ENCODE measurements at regions not wholly inside any gene's neighbourhood (a gene's known extent, or its start where the extent isn't known, plus 50 kb on each side); places are given as distances from the start of the nearest gene placed in this dataset.

DNA sequence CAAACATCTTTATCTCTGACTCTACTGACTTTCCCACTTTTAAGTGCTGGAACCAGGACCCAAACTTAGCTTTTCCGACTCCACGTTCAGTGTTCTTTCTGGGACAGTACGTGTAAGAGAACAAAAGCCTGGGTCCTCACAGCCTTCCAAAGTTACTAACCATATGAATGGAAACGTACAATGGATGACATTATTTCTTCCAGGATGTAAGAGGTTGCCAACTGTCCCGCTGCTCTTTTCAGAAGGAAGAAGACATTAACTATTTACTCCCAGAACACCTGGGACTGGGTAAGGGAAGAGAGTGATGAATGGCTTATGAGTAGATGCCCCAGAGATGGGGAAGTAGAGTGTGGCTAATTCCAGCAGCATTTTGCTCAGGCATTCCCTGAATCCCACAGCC lies 114.7 kb downstream of the TRAPPC11 start:
- DNase-seq (ENCODE audit: low read depth), result no peak
- no peaks in the 10 kb centered on the region for H3K36me3 ChIP-seq (ENCODE audit: control insufficient read depth, insufficient read depth, low read length)
- TF ChIP-seq, protein P1, sequence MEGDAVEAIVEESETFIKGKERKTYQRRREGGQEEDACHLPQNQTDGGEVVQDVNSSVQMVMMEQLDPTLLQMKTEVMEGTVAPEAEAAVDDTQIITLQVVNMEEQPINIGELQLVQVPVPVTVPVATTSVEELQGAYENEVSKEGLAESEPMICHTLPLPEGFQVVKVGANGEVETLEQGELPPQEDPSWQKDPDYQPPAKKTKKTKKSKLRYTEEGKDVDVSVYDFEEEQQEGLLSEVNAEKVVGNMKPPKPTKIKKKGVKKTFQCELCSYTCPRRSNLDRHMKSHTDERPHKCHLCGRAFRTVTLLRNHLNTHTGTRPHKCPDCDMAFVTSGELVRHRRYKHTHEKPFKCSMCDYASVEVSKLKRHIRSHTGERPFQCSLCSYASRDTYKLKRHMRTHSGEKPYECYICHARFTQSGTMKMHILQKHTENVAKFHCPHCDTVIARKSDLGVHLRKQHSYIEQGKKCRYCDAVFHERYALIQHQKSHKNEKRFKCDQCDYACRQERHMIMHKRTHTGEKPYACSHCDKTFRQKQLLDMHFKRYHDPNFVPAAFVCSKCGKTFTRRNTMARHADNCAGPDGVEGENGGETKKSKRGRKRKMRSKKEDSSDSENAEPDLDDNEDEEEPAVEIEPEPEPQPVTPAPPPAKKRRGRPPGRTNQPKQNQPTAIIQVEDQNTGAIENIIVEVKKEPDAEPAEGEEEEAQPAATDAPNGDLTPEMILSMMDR (IDR thresholded peaks at IDR 0.05; ENCODE audit: insufficient read depth, low read length, poor library complexity, severe bottlenecking), result no peak
- no peak overlapping the region for H3K4me3 ChIP-seq (ENCODE audit: low read depth, low read length)
- H3K27me3 ChIP-seq (ENCODE audit: control insufficient read depth, insufficient read depth, low read length), result no peaks in the 10 kb centered on the region

DNA sequence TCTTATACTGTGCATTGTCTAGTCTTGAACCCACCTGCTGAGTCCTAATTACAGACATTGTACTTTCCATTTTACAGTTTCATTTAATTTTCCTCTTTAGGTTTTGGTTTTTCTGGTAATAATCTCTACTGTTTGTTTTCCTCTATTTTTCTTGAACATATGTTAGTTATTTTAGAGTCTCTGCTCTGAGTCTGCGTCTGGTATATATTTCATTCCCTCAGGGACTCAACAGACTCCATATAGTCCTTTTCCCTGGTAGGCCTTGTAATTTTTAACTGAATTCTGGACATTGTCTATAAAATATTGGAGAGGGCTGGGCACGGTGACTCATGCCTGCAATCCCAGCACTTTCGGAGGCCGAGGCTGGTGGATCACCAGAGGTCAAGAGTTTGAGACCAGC lies 121.8 kb upstream of the STOX2 start:
- no peak for DNase-seq (ENCODE audit: low read depth)
- H3K27me3 ChIP-seq (ENCODE audit: control insufficient read depth, insufficient read depth, low read length), result no peaks in the 10 kb centered on the region
- TF ChIP-seq, protein P1 (IDR thresholded peaks at IDR 0.05; ENCODE audit: insufficient read depth, low read length, poor library complexity, severe bottlenecking), result no peak
- no peak overlapping the region for H3K4me3 ChIP-seq (ENCODE audit: low read depth, low read length)
- no peaks in the 10 kb centered on the region for H3K36me3 ChIP-seq (ENCODE audit: control insufficient read depth, insufficient read depth, low read length)

DNA sequence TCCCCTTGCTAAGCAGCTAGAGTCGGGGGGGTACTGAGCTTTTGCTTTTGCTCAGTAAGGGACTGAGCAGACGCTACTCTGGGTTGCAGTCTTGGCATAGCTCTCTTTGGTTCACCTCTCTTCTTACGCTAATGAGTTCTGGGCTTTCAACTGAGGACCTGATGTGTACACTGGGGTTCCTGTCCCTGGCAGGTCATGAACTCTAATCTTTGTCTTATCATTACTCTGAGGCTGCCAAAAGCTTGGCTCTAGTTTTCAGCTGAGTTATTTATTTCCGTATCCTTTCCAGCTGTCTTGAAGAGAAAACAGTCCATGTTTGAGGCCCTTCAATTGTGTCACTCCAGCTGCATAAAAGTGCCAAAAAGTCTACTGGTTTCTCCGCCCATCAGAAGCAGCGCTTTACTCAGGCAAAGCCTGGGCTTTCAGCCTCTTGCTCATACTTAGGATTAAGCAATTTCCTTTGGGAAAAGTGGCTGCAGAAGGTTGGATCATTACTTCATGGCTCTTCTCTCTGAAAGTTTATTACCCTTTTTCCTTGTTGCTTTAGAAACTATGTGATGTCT lies 121.0 kb upstream of the STOX2 start:
- Histone ChIP-seq H3K4me3 (ENCODE audit: low read depth, low read length) (no peak overlapping the region), H3K36me3 (ENCODE audit: control insufficient read depth, insufficient read depth, low read length) (no peaks in the 10 kb centered on the region), H3K27me3 (ENCODE audit: control insufficient read depth, insufficient read depth, low read length) (no peaks in the 10 kb centered on the region)
- TF ChIP-seq, protein P1 (IDR thresholded peaks at IDR 0.05; ENCODE audit: insufficient read depth, low read length, poor library complexity, severe bottlenecking), result no peak
- no peak for DNase-seq (ENCODE audit: low read depth)

DNA sequence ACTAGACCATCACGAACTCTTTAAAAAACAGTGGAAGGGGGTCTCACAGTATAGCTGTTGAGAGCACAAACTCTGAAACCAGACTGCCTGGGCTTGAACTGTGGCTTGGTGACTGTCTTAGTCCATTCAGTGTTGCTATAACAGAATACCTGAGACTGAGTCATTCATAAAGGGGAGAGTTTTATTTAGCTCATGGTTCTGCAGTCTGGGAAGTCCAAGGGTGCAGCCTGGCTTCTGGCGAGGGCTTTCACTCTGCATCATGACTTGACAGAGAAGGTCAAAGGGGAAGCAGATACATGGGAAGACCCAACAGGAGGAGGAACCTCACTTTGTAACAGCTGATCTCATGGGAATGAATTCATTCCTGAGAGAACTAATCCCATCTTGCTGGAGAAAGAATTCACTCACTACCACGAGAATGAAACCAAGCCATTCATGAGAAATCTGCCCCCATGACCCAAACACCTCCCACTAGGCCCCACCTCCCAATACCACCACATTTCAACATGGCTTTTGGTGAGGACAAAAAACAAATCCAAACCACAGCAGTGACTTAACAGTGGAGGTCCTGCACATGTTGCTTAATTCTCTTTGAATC lies 116.7 kb upstream of the STOX2 start:
- TF ChIP-seq, protein P1 (IDR thresholded peaks at IDR 0.05; ENCODE audit: insufficient read depth, low read length, poor library complexity, severe bottlenecking), result no peak

DNA sequence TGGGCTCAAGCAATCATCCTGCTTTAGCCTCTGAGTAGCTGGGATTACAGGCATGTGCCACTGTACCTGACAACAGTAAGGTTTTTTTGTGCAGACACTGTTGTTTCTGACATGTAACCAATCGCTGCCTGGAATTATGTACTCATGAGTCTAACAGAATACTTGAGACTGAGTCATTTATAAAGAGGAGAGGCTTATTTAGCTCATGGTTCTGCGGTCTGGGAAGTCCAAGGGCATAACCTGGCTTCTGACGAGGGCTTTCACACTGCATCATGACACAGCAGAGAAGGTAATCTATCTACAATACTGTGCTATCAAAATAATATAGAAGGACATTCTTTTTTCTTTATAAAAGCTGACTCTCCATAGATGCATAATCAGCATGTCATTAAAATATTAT lies 115.5 kb upstream of the STOX2 start:
- DNase-seq (ENCODE audit: low read depth), result no peak
- TF ChIP-seq, protein P1 (IDR thresholded peaks at IDR 0.05; ENCODE audit: insufficient read depth, low read length, poor library complexity, severe bottlenecking), result no peak
- no peaks in the 10 kb centered on the region for H3K36me3 ChIP-seq (ENCODE audit: control insufficient read depth, insufficient read depth, low read length)
- H3K4me3 ChIP-seq (ENCODE audit: low read depth, low read length), result no peak overlapping the region
- no peaks in the 10 kb centered on the region for H3K27me3 ChIP-seq (ENCODE audit: control insufficient read depth, insufficient read depth, low read length)

More for the DNA sequence above, 116.7 kb upstream of the STOX2 start:
- Histone ChIP-seq H3K4me3 (ENCODE audit: low read depth, low read length) (no peak overlapping the region), H3K27me3 (ENCODE audit: control insufficient read depth, insufficient read depth, low read length) (no peaks in the 10 kb centered on the region), H3K36me3 (ENCODE audit: control insufficient read depth, insufficient read depth, low read length) (no peaks in the 10 kb centered on the region)
- DNase-seq (ENCODE audit: low read depth), result no peak

DNA sequence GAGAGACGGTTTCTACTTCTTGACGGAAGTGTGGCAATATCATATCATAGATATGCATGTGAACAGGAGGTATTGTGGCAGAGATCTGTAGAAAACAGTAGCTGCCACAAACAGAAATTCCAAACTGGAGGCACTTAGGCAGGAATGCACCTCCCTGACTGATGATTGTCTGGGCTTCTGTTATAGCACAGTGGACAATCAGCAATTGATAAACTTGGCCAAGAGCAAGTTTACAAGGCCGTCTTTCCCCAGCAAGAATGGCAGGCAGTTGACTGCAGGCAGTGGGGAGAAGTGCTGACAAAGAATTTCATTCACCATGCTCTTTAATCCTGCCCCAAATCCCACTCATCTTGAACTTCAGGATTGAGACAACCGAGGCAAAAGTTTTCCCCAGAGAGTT lies 114.4 kb upstream of the STOX2 start:
- H3K27me3 ChIP-seq (ENCODE audit: control insufficient read depth, insufficient read depth, low read length), result no peaks in the 10 kb centered on the region
- H3K4me3 ChIP-seq (ENCODE audit: low read depth, low read length), result no peak overlapping the region
- no peaks in the 10 kb centered on the region for H3K36me3 ChIP-seq (ENCODE audit: control insufficient read depth, insufficient read depth, low read length)
- no peak for DNase-seq (ENCODE audit: low read depth)
- TF ChIP-seq, protein P1 (IDR thresholded peaks at IDR 0.05; ENCODE audit: insufficient read depth, low read length, poor library complexity, severe bottlenecking), result no peak

Data from kidney epithelial cell (primary cell).